ENCODE measurements at regions not wholly inside any gene's neighbourhood (a gene's known extent, or its start where the extent isn't known, plus 50 kb on each side); places are given as distances from the start of the nearest gene placed in this dataset.
A peak's percentile ranks its signal among the peaks of the same experiment; 100 is the strongest.

DNA sequence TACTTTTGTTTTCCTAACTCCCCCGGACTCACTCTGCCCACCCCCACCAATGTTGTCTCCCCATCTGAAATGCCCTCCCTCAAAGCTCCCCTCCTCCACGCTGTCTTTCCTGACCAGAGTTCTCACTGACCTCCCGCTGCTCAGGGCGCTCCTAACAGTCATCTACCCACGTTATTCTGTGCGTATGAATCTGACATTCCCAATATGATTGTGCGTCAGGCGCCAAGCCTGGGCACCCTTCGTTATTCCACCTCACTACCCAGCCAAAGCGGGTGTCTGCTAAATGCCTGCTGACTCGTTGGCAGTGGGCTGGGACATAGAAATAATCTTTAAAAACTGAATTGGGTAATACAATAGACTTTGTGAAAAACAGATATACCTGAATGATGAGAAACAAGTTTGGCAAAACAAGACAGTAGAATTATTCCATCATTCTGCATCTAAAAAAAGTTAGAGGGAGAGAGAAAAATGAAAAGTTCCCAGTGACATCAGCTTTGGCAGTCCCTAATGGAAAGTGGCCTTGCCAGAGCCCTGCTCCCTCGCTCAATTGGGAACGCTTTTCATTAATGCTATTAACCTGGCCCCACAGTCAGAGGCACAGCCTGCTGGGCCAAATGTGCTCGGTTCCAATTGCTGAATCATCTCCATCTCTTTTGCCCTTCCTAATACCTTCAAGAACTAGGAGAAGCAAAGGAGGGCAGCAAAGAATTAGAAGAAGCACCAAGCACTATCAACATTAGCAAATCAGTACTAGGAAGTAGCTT, 74.0 kb upstream of the PLXNC1 start:
- 88 to 91% methylated on average over 14 of the region's 14 CpGs for WGBS, 2 donors

DNA sequence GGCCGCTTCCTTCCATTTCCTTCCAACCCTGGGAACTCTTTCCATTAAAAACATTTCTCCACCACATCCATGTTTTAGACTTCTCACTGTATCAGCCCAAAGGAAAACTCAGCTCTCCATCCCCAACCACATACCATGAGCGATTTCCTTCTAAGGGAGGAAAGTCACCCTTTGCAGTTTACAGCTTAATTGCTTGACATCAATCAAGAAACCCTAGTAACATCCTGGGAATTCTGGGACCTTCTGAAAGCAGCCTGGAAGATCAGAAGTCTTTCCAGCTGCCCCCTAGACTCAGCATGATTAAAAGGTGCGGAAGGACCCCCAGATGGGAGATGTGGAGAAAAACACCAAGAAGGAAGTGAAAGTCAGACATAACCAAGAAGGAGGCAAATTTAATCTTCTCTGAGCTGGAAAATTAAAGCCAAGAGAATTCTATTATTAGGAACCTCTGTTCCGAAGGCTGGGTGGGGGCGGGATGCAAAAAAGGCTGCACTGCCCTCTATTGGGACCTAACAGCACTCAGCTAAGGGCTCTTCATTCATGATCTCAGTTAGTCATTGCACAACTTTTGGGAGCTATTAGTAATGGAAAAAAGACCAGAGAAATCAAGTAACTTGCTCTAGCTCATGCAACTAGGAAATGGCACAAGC, 73.3 kb upstream of the PLXNC1 start:
- DNase-seq, result peak; percentile 90
- intact Hi-C loops (cut with DNase I), result loop anchor here (2.0 to 10.0 kb wide), 4 partner anchors 178 to 504 kb away; partner anchors contain the start of gene CRADD
- TF ChIP-seq POLR2AphosphoS5 (IDR thresholded peaks at IDR 0.05) (peak in 3 of 4 donors; percentile 42 to 72 (median 54)), POLR2A (IDR thresholded peaks at IDR 0.05) (no peak), EP300 (IDR thresholded peaks at IDR 0.05) (peak in 1 of 4 donors; percentile 61)
- TF ChIP-seq, protein P1, sequence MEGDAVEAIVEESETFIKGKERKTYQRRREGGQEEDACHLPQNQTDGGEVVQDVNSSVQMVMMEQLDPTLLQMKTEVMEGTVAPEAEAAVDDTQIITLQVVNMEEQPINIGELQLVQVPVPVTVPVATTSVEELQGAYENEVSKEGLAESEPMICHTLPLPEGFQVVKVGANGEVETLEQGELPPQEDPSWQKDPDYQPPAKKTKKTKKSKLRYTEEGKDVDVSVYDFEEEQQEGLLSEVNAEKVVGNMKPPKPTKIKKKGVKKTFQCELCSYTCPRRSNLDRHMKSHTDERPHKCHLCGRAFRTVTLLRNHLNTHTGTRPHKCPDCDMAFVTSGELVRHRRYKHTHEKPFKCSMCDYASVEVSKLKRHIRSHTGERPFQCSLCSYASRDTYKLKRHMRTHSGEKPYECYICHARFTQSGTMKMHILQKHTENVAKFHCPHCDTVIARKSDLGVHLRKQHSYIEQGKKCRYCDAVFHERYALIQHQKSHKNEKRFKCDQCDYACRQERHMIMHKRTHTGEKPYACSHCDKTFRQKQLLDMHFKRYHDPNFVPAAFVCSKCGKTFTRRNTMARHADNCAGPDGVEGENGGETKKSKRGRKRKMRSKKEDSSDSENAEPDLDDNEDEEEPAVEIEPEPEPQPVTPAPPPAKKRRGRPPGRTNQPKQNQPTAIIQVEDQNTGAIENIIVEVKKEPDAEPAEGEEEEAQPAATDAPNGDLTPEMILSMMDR (IDR thresholded peaks at IDR 0.05), result peak; percentile 46 to 60 (median 52)
- Histone ChIP-seq H3K27me3 (no peaks in the 10 kb centered on the region), H3K4me1 (peaks cover 0 to 25% (median 17%) of the 10 kb centered on the region in 4 donors), H3K9me3 (no peaks in the 10 kb centered on the region), H3K4me3 (no peak overlapping the region), H3K27ac (peak overlapping the region; percentile 64 to 80 (median 70)), H3K36me3 (no peaks in the 10 kb centered on the region)
- WGBS, 2 donors, result 44 to 50% methylated on average over 5 of the region's 5 CpGs

More for the DNA sequence above, 74.0 kb upstream of the PLXNC1 start:
- TF ChIP-seq POLR2A (IDR thresholded peaks at IDR 0.05), result no peak
- peak in 1 of 4 donors; percentile 51 for TF ChIP-seq POLR2AphosphoS5 (IDR thresholded peaks at IDR 0.05)
- peak; percentile 39 to 78 (median 48) for TF ChIP-seq EP300 (IDR thresholded peaks at IDR 0.05)
- TF ChIP-seq, protein P1 (IDR thresholded peaks at IDR 0.05), result no peak
- peaks cover 0 to 25% (median 17%) of the 10 kb centered on the region in 4 donors for H3K4me1 ChIP-seq
- H3K27me3 ChIP-seq, result no peaks in the 10 kb centered on the region
- DNase-seq, result peak; percentile 79
- no peaks in the 10 kb centered on the region for H3K9me3 ChIP-seq
- intact Hi-C loops (cut with DNase I), result loop anchor here (2.0 to 10.0 kb wide), 3 partner anchors 177 to 504 kb away; no protein-coding TSS in a partner anchor
- H3K27ac ChIP-seq, result peak overlapping the region; percentile 64 to 80 (median 70)
- no peaks in the 10 kb centered on the region for H3K36me3 ChIP-seq
- no peak overlapping the region for H3K4me3 ChIP-seq

DNA sequence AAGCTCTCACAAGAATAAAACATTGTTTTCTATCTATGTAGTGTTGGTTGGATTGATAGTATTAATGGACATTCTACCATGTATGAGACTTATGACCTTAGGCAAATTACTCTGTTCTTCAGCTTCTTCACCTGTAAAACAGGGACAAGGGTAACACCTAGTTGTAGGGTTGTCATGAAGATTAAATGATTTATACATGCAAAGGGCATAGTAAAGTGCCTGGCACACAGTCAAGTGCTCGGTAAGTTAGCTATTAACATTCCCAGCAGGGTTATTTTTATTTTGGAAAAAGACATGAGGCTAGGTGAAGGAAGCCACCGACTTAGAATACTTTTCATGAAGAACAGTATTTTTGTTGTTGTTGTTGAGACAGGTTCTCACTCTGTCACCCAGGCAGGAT, 71.2 kb upstream of the PLXNC1 start:
- 11 to 62% methylated on average over 2 of the region's 2 CpGs for WGBS, 2 donors
- intact Hi-C loops (cut with DNase I), result loop anchor here (5.0 to 10.0 kb wide), 2 partner anchors 312 to 400 kb away; partner anchors contain the start of gene CRADD
- Histone ChIP-seq H3K36me3 (no peaks in the 10 kb centered on the region), H3K27me3 (no peaks in the 10 kb centered on the region), H3K27ac (no peak overlapping the region), H3K9me3 (no peaks in the 10 kb centered on the region), H3K4me1 (peaks cover 0 to 25% (median 17%) of the 10 kb centered on the region in 4 donors), H3K4me3 (no peak overlapping the region)
- no peak for DNase-seq
- TF ChIP-seq EP300 (IDR thresholded peaks at IDR 0.05), result no peak
- TF ChIP-seq POLR2A (IDR thresholded peaks at IDR 0.05), result no peak
- TF ChIP-seq, protein P1 (IDR thresholded peaks at IDR 0.05), result no peak
- TF ChIP-seq POLR2AphosphoS5 (IDR thresholded peaks at IDR 0.05), result no peak

DNA sequence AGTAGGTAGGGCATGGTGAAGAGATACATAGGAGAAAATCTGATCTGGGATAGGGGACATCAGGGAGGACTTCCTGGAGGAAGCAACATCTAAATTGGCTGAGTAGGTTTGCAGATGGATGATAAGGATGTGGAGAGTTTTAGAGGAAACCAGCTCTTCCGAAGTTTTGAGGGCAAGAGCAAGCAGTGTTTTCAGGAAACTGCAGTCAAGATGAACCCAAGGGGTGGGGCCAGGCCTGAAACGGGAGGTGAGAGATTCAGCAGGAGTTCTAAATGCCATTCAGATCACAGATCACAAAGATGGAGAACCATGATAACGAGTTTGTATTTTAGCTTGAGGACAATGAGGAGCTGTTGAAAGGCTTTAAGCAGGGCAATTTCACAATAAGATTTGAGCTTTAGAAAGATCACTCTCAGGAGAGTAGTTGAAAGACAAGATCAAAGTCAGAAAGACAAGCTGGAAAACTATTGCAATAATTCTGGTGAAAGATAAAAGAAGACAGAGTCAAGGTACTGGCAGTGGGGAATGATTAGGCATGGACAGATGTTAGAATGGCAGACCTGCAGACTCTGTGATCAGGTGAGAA, 70.1 kb upstream of the PLXNC1 start:
- WGBS, 2 donors, result 28 to 32% methylated on average over 3 of the region's 3 CpGs
- H3K27me3 ChIP-seq, result no peaks in the 10 kb centered on the region
- H3K36me3 ChIP-seq, result no peaks in the 10 kb centered on the region
- H3K4me1 ChIP-seq, result peaks cover 0 to 25% (median 17%) of the 10 kb centered on the region in 4 donors
- DNase-seq, result no peak
- TF ChIP-seq, protein P1 (IDR thresholded peaks at IDR 0.05), result no peak
- no peak for TF ChIP-seq EP300 (IDR thresholded peaks at IDR 0.05)
- no peak for TF ChIP-seq POLR2AphosphoS5 (IDR thresholded peaks at IDR 0.05)
- no peak for TF ChIP-seq POLR2A (IDR thresholded peaks at IDR 0.05)
- no peaks in the 10 kb centered on the region for H3K9me3 ChIP-seq
- no peak overlapping the region for H3K27ac ChIP-seq
- H3K4me3 ChIP-seq, result no peak overlapping the region
- intact Hi-C loops (cut with DNase I), result loop anchor here (5.0 to 10.0 kb wide), 2 partner anchors 313 to 401 kb away; partner anchors contain the start of gene CRADD

Measured in sigmoid colon (tissue), 6 donors.